GM10248 (cell line): ENCODE measurements at regions not wholly inside any gene's neighbourhood (a gene's known extent, or its start where the extent isn't known, plus 50 kb on each side); places are given as distances from the start of the nearest gene placed in this dataset.

Experiments
- CTCF ChIA-PET: fragments of 300-600 bp; sonication (Branson Sonifier 250); formaldehyde crosslinking; extraction: SDS; loops from one replicate; lab custom pipeline; 2021; ENCODE audit warnings: antibody characterized with exemption; lab: Yijun Ruan, JAX
- POLR2A ChIA-PET: fragments of 350-650 bp; sonication (Branson Sonifier 250); formaldehyde crosslinking; extraction: SDS; loops from one replicate; lab custom pipeline; 2020; ENCODE audit warnings: antibody characterized with exemption; lab: Yijun Ruan, JAX
- DNase-seq: peaks from one replicate; pipeline ENCODE4 v3.0.0; 2012; ENCODE audit errors: extremely low spot score
- CTCF ChIP-seq: IDR thresholded peaks from 2 replicates; pipeline ENCODE4 v1.5.1; 2012; ENCODE audit warnings: mild to moderate bottlenecking, low read depth; ENCODE audit errors: extremely low read depth, missing control alignments, control extremely low read depth

- ChIA-PET CTCF (interaction anchor here (2.0 kb wide), 1 partner anchor 7 kb away, joined by 4 read pairs; no protein-coding TSS in a partner anchor), POLR2A (no interaction called here)
- DNase-seq: no peak
- no peak for TF ChIP-seq CTCF
Observed at GRCh38 chr16:59719121-59719520, 985.0 kb upstream of the GOT2 start.

GRCh38 chr16:59707436-59708226, 973.5 kb upstream of the GOT2 start:
- POLR2A ChIA-PET: no interaction called here
- DNase-seq: no peak
- TF ChIP-seq CTCF: no peak
- CTCF ChIA-PET: no interaction called here

GRCh38 chr16:59701963-59702930, 968.1 kb upstream of the GOT2 start:
- no peak for DNase-seq
- POLR2A ChIA-PET: no interaction called here
- no peak for TF ChIP-seq CTCF
- CTCF ChIA-PET: interaction anchor here (1.2 to 1.5 kb wide), 2 partner anchors 10 to 19 kb away, joined by 3 to 4 read pairs; no protein-coding TSS in a partner anchor

- no peak for TF ChIP-seq CTCF
- POLR2A ChIA-PET: no interaction called here
- CTCF ChIA-PET: no interaction called here
- no peak for DNase-seq
Observed at GRCh38 chr16:59699786-59700185, 965.7 kb upstream of the GOT2 start.

DNA sequence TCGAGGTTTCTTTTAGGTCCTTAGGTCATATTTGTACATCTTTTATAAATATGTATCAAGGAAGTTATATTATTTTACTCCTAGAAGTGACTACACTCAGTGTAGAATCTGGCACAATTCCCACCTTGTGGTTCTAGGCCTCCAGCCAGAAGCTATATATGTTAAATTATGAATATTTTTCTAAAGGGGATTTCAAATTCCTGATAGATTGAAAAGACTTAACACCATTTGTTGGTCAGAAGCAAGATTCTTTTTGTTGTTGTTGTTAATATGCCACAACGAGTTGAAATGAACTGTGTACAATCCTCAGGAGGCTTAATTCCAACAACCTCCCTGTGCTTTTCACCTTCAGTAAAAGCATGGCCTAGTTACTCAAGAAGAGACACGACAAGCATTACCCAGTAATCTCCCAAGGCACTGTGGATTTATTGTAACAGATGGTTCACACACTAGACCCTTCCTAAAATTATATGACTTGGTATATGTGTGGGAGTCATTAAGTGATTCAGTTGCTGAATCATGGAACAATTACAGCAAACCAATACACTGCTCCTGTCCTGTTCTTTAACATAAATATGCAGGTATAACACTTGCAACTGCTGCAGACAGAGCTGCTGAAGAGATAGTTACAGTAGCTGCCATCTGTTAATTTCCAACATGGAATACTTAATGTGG, 964.4 kb upstream of the GOT2 start:
- POLR2A ChIA-PET: no interaction called here
- DNase-seq: no peak
- no peak for TF ChIP-seq CTCF
- CTCF ChIA-PET: no interaction called here

- TF ChIP-seq CTCF: no peak
- ChIA-PET CTCF (no interaction called here), POLR2A (no interaction called here)
- DNase-seq: no peak
Observed at GRCh38 chr16:59697761-59698160, 963.6 kb upstream of the GOT2 start.
